HEK293 (cell line): ENCODE measurements at regions not wholly inside any gene's neighbourhood (a gene's known extent, or its start where the extent isn't known, plus 50 kb on each side); places are given as distances from the start of the nearest gene placed in this dataset.
"Not testable (repeated sequence)": the region's sequence is repeated elsewhere in the genome, so short reads cannot be mapped to it uniquely, and the experiment has no call there.

Experiments
- CTCF ChIA-PET: fragments of 350-600 bp; formaldehyde crosslinking; extraction: SDS; loops from one replicate; lab custom pipeline; 2021; ENCODE audit warnings: antibody characterized with exemption; lab: Yijun Ruan, JAX
- POLR2A ChIA-PET: fragments of 300-600 bp; formaldehyde crosslinking; extraction: SDS; loops from one replicate; lab custom pipeline; 2020; ENCODE audit warnings: antibody characterized with exemption, inconsistent platforms; lab: Yijun Ruan, JAX
- H3K27ac ChIP-seq: fragments of 200-500 bp; sonication (Bioruptor generic); 2 replicates; pipeline ENCODE4 v1.5.1; 2014; ENCODE audit warnings: low read depth, low read length, control low read depth, inconsistent platforms; ENCODE audit errors: extremely low read depth
- H3K36me3 ChIP-seq, 2 experiments: fragments of 200-500 bp in 1 of 2; sonication (Bioruptor generic) in 1 of 2; 1 replicate in 1 of 2; 2 replicates in 1 of 2; pipeline ENCODE4 v1.5.1; 2014 to 2017; ENCODE audit warnings: inconsistent platforms in 2 of 2, low read length in 2 of 2; ENCODE audit not compliant: control insufficient read depth in 2 of 2, insufficient read depth in 1 of 2
- H3K4me1 ChIP-seq: fragments of 200-500 bp; sonication (Bioruptor generic); 2 replicates; pipeline ENCODE4 v1.5.1; 2014; ENCODE audit warnings: mild to moderate bottlenecking, low read length, inconsistent platforms; ENCODE audit not compliant: control insufficient read depth, insufficient read depth
- H3K4me3 ChIP-seq: 2 replicates; pipeline ENCODE4 v1.5.1; 2011; ENCODE audit warnings: low read depth, mild to moderate bottlenecking, control low read depth, low read length, moderate library complexity
- H3K9me3 ChIP-seq: fragments of 200-500 bp; sonication (Bioruptor generic); 2 replicates; pipeline ENCODE4 v1.5.1; 2014; ENCODE audit warnings: low read depth, low read length, inconsistent platforms; ENCODE audit not compliant: control insufficient read depth, insufficient read depth
- ZEB2 ChIP-seq: fragments of 450-650 bp; formaldehyde crosslinking; IDR thresholded peaks from 2 replicates; pipeline ENCODE4 v1.5.1; 2016; ENCODE audit warnings: missing biosample characterization, missing genetic modification characterization
- ZNF157 ChIP-seq: fragments of 450-650 bp; formaldehyde crosslinking; IDR thresholded peaks from 2 replicates; pipeline ENCODE4 v1.5.1; 2016; ENCODE audit warnings: missing biosample characterization, missing genetic modification characterization
- ZNF354C ChIP-seq: fragments of 450-650 bp; formaldehyde crosslinking; IDR thresholded peaks from 2 replicates; pipeline ENCODE4 v1.5.1; 2016; ENCODE audit warnings: missing biosample characterization, missing genetic modification characterization, low read depth, borderline replicate concordance
- ZNF366 ChIP-seq: fragments of 450-650 bp; formaldehyde crosslinking; conservative IDR thresholded peaks from 2 replicates; pipeline ENCODE4 v1.5.1; 2016; ENCODE audit warnings: missing biosample characterization, missing genetic modification characterization
- ZNF560 ChIP-seq: fragments of 450-650 bp; formaldehyde crosslinking; IDR thresholded peaks from 2 replicates; pipeline ENCODE4 v1.5.1; 2017; ENCODE audit warnings: missing biosample characterization, missing genetic modification characterization, borderline replicate concordance
- ZNF830 ChIP-seq: fragments of 450-650 bp; IDR thresholded peaks from 2 replicates; pipeline ENCODE4 v1.5.0; 2018; ENCODE audit warnings: missing biosample characterization, missing genetic modification characterization, low read depth, mild to moderate bottlenecking, moderate library complexity
- TF ChIP-seq, protein P1 (sequence below): fragments of 450-650 bp; formaldehyde crosslinking; IDR thresholded peaks from 2 replicates; pipeline ENCODE4 v1.5.1; 2016; ENCODE audit warnings: missing biosample characterization, missing genetic modification characterization
- TF ChIP-seq, protein P2 (sequence below): fragments of 450-650 bp; formaldehyde crosslinking; IDR thresholded peaks from 2 replicates; pipeline ENCODE4 v1.5.1; 2016; ENCODE audit warnings: missing biosample characterization, missing genetic modification characterization

DNA sequence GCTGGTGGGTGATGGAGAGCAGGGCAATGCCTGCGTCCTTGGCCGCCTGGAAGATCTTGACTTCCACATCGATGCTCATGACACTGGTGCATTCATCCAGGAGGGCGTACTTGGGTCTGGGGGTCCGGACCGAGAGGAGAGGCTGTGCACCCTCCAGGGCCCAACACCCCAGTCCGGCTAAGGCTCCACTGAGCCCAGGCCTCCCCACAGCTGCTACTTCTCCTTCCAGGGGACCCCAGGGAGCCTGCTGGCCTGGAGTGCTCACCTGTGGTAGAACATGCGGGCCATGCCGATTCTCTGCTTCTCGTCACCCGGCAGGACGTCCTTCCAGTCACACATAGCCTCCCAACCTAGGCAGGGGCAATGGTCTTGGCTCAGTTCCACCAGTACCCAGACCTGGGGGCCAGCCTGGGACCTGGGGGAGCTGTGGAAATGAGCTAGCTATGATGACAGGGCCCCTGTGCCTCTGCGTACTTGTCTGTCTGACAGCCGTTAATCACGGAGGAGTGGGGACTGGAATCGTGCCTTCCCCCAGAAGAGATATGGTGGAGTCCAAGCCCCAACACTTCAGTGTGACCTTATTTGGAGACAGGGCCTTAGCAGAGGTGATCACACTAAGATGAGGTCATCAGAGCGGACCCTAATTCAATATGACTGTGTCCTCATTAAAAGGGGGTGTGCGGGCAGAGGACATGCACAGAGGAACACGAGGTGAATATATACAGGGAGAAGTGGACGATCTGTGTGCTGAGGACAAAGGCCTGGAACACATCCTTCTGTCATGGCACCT, 1073.3 kb downstream of the RPIA start:
- not testable (repeated sequence) for H3K4me1 ChIP-seq

DNA sequence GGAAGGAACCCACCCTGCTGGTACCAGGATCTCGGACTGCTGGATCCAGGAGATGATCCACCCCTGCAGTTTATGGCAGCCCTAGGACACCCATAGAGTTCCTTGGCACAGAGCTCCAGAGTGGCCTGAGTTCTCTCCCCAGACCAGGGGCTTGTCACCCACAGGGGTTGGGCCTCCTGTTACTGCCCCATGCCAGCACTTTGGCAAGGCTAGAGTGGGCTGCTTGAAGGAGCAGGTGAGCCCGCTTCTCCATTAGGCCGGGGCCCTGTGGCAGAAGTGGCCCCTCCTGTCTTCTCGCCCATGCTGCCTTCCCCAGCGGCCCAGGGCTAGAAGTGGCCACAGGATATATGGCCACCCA, 1073.9 kb downstream of the RPIA start:
- POLR2A ChIA-PET, H3K4me1 ChIP-seq, H3K27ac ChIP-seq, H3K36me3 ChIP-seq, H3K4me3 ChIP-seq, CTCF ChIA-PET, H3K9me3 ChIP-seq: not testable (repeated sequence)

More for the DNA sequence above, 1073.3 kb downstream of the RPIA start:
- H3K27ac ChIP-seq, POLR2A ChIA-PET, H3K4me3 ChIP-seq, H3K36me3 ChIP-seq, H3K9me3 ChIP-seq, CTCF ChIA-PET: not testable (repeated sequence)

DNA sequence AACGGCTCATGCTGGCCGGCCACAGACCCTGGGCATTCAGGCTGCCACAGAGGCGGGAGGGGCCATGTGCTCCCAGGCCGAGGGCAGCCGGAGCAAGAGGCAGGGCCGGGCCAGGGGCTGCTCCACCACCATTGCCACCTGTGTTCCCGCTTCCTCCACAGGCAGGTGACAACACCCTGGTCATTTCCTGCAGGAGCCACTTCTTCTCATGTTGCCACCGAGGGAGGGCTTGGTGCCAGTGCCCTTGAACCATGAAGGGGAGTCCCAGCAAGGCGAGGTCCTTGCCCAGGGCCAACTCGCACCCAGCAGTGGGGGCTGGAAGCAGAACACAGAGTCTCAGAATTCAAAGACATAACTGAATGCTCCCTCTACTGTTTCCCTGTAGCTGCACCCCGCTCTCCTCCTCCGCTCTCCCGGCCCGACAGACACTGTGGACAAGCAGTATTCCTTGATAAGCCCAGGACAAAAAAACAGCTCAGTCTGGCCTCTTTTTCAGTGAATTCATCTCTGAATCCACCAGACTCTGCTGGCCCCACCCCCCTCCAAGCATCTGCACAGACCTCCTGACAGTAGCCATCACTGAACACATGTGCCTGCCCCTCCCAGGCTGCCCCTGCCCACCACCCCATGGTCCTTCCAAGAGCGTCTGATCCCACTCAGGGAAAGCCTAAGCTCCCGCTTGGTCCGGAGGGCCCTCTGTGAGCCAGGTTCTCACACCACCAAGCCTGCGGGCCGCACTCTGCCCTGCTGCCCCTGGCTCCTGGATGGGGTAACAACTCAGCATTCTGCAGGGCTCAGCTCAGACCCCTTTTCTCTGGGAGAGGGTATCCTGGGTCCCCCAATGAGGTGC, 1074.9 kb downstream of the RPIA start:
- H3K9me3 ChIP-seq, H3K36me3 ChIP-seq, CTCF ChIA-PET, POLR2A ChIA-PET, H3K27ac ChIP-seq, H3K4me3 ChIP-seq, H3K4me1 ChIP-seq: not testable (repeated sequence)

DNA sequence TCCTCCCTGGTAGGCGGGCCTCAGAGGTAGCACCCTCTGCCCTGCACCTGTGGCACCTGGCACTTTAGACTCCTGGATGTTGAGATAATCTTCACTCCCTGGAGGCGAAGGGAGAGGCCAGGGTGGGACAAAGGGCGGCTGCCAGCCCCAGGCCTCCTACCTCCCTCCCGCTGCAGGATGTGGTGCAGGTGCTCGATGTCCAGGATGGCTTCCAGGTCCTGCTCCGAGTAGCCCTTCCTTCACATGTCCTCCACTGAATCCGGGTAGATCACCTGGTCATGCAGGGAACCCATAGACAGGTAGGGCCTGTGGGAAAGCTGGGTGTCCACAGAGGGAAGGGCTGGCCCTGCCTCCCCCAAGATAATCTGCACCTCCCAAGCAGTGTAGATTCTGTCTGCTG, 1075.6 kb downstream of the RPIA start:
- H3K9me3 ChIP-seq, H3K27ac ChIP-seq, POLR2A ChIA-PET, H3K36me3 ChIP-seq, CTCF ChIA-PET, H3K4me3 ChIP-seq, H3K4me1 ChIP-seq: not testable (repeated sequence)

DNA sequence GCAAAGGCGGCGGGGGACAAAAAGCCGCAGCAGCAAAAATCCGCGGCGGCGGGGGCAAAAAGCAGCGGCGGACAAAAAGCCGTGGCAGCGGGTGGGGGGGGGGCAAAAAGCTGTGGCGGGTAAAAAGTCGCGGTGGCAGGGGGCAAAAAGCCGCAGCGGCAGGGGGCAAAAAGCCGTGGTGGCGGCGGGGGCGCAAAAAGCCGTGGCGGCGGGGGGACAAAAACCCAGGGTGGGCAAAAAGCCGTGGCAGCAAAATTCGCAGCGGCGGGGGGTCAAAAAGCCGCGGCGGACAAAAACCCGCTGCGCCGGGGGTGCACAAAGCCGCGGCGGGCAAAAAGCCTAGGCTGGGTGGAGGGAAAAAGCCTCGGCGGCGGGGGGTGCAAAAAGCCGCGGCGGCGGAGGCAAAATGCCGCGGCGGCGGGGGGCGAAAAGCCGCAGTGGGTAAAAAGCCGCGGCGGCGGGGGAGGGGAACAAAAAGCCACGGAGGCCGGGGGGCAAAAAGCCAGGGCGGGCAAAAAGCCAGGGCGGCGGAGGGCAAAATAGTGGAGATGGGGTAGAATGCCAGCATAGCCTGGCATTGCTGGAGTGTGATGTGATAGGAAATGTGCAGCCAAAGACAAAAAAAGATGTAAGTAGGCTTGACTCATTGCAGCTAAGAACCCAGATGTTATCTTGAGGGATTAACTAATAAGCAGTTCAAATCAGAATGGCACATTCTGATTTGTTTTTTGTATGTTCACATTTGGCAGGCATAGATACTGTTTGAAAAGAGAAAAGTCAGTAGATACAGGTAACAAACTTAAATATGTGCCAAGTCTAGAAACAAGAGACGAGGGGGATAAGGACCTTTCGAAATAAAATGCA, 1076.3 kb downstream of the RPIA start:
- TF ChIP-seq, protein P1, sequence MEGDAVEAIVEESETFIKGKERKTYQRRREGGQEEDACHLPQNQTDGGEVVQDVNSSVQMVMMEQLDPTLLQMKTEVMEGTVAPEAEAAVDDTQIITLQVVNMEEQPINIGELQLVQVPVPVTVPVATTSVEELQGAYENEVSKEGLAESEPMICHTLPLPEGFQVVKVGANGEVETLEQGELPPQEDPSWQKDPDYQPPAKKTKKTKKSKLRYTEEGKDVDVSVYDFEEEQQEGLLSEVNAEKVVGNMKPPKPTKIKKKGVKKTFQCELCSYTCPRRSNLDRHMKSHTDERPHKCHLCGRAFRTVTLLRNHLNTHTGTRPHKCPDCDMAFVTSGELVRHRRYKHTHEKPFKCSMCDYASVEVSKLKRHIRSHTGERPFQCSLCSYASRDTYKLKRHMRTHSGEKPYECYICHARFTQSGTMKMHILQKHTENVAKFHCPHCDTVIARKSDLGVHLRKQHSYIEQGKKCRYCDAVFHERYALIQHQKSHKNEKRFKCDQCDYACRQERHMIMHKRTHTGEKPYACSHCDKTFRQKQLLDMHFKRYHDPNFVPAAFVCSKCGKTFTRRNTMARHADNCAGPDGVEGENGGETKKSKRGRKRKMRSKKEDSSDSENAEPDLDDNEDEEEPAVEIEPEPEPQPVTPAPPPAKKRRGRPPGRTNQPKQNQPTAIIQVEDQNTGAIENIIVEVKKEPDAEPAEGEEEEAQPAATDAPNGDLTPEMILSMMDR = no peak
- TF ChIP-seq ZNF366 (no peak), ZNF560 (no peak), ZNF157 (tag by site-specific recombination) (no peak), ZNF830 (tag by site-specific recombination) (no peak), ZEB2 (no peak), ZNF354C (no peak)
- TF ChIP-seq, protein P2, sequence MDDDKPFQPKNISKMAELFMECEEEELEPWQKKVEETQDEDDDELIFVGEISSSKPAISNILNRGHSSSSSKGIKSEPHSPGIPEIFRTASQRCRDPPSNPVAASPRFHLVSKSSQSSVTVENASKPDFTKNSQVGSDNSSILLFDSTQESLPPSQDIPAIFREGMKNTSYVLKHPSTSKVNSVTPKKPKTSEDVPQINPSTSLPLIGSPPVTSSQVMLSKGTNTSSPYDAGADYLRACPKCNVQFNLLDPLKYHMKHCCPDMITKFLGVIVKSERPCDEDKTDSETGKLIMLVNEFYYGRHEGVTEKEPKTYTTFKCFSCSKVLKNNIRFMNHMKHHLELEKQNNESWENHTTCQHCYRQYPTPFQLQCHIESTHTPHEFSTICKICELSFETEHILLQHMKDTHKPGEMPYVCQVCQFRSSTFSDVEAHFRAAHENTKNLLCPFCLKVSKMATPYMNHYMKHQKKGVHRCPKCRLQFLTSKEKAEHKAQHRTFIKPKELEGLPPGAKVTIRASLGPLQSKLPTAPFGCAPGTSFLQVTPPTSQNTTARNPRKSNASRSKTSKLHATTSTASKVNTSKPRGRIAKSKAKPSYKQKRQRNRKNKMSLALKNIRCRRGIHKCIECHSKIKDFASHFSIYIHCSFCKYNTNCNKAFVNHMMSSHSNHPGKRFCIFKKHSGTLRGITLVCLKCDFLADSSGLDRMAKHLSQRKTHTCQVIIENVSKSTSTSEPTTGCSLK (tag by site-specific recombination) = no peak
- Histone ChIP-seq H3K27ac (no peak overlapping the region), H3K36me3 (no peaks in the 10 kb centered on the region), H3K4me3 (no peak overlapping the region), H3K9me3 (no peaks in the 10 kb centered on the region), H3K4me1 (no peaks in the 10 kb centered on the region)
- CTCF ChIA-PET = no interaction called here
- POLR2A ChIA-PET = no interaction called here
